ENCODE measurements at regions not wholly inside any gene's neighbourhood (a gene's known extent, or its start where the extent isn't known, plus 50 kb on each side); places are given as distances from the start of the nearest gene placed in this dataset.

DNA sequence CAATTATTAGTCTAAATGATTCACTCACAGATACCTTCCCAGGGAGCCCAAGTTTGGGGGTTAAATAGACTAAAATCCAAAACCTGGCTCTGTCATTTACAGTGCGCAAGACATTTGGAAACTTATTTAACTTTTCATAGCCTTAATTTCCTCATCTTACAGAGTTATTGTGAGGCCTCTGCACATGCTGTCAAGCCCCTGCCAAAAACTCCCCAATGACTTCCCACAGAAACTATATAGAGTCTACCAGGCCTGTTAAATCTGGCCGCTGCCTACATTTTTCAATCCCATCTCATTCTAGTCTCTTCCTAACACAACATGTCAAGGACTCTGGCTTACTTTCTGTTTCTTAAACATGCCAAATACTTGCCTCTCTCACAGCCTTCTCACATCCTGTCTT lies 412.5 kb downstream of the ELAVL2 start:
- H3K27ac ChIP-seq, result no peak overlapping the region
- no peaks in the 10 kb centered on the region for H3K4me1 ChIP-seq
- intact Hi-C loops (cut with DNase I), result loop anchor here in 1 of 10 donors (10.0 kb wide), 1 partner anchor 61 kb away; no protein-coding TSS in a partner anchor
- H3K9me3 ChIP-seq, result no peaks in the 10 kb centered on the region
- no peaks in the 10 kb centered on the region for H3K36me3 ChIP-seq
- H3K4me3 ChIP-seq, result no peak overlapping the region
- DNase-seq (no peak), ATAC-seq (no peak)
- TF ChIP-seq, protein P1, sequence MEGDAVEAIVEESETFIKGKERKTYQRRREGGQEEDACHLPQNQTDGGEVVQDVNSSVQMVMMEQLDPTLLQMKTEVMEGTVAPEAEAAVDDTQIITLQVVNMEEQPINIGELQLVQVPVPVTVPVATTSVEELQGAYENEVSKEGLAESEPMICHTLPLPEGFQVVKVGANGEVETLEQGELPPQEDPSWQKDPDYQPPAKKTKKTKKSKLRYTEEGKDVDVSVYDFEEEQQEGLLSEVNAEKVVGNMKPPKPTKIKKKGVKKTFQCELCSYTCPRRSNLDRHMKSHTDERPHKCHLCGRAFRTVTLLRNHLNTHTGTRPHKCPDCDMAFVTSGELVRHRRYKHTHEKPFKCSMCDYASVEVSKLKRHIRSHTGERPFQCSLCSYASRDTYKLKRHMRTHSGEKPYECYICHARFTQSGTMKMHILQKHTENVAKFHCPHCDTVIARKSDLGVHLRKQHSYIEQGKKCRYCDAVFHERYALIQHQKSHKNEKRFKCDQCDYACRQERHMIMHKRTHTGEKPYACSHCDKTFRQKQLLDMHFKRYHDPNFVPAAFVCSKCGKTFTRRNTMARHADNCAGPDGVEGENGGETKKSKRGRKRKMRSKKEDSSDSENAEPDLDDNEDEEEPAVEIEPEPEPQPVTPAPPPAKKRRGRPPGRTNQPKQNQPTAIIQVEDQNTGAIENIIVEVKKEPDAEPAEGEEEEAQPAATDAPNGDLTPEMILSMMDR (IDR thresholded peaks at IDR 0.05), result no peak
- no peaks in the 10 kb centered on the region for H3K27me3 ChIP-seq
- WGBS, 2 donors, result 95% methylated on average over 2 of the region's 2 CpGs

DNA sequence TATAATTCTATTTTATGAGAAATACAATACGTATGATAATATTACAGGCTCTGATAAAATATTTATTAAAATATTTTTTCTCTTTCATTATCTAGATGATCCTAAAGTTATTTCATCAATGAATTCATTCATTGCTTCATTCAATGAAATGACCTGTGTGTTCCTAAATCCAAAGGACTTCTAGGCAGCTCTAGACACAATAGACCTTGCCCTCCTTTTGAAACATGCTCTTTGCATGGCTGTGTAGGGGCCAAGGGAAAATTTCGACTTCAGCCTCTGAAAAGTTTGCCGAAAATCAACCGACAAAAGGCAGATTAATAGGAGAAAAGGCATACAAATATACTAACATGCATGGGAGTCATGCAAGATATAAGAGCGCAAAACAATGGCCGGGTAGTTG lies 402.0 kb downstream of the ELAVL2 start:
- Histone ChIP-seq H3K27me3 (peaks cover 0 to 4% (median 0%) of the 10 kb centered on the region in 7 donors), H3K9me3 (no peaks in the 10 kb centered on the region), H3K36me3 (no peaks in the 10 kb centered on the region), H3K27ac (no peak overlapping the region), H3K4me3 (no peak overlapping the region), H3K4me1 (no peaks in the 10 kb centered on the region)
- TF ChIP-seq, protein P1 (IDR thresholded peaks at IDR 0.05), result no peak
- intact Hi-C loops (cut with DNase I), result no loop called here
- WGBS, 2 donors, result 86 to 90% methylated on average over 6 of the region's 6 CpGs
- no peak for ATAC-seq
- DNase-seq, result no peak

DNA sequence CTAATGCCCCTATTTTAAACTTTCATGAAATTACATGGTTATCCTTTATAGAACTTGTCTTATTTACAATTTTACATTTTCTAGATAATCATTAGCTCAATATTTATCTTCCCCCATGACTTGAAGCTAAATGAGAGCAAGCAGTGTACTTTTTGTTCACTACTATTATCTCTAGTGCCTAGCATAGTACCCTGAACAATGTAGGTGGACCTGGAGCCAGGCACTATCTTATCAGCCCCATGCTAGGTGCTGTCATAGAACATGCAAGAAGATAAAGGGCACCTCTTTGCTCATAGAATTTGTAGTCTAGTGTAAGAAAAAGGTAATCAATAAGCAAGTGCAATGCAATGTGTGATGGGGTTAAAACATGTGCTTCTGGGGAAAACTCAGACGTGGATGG lies 399.9 kb downstream of the ELAVL2 start:
- intact Hi-C loops (cut with DNase I), result no loop called here

DNA sequence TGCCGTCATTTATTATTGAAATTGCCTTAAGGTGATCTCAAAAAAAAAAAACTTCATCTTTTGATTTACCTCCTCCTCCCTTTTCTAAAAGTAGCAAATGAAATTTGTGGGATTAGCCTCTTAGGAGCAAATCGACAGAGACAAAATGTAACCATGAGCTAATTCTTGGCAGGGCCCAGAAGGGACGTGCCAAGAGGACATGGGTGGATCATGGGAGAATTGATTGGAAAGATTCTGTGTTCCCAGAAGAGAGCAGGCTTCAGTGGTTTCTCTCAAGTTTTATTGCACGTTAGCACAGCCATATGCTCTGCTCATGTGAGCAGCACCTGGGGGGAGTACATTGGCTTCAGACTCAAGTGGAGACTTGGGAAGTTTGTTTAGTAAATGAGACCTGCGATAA lies 394.6 kb downstream of the ELAVL2 start:
- intact Hi-C loops (cut with DNase I), result no loop called here
- ATAC-seq, result no peak
- H3K27me3 ChIP-seq, result no peaks in the 10 kb centered on the region

More for the DNA sequence above, 399.9 kb downstream of the ELAVL2 start:
- H3K27ac ChIP-seq, result no peak overlapping the region
- no peaks in the 10 kb centered on the region for H3K9me3 ChIP-seq
- DNase-seq (no peak), ATAC-seq (no peak)
- no peaks in the 10 kb centered on the region for H3K36me3 ChIP-seq
- peaks cover 0 to 4% (median 0%) of the 10 kb centered on the region in 7 donors for H3K27me3 ChIP-seq
- H3K4me3 ChIP-seq, result no peak overlapping the region
- no peaks in the 10 kb centered on the region for H3K4me1 ChIP-seq
- TF ChIP-seq, protein P1 (IDR thresholded peaks at IDR 0.05), result no peak
- 89 to 90% methylated on average over 1 of the region's 1 CpG for WGBS, 2 donors

More for the DNA sequence above, 394.6 kb downstream of the ELAVL2 start:
- Histone ChIP-seq H3K4me3 (no peak overlapping the region), H3K9me3 (peaks cover 0 to 9% (median 0%) of the 10 kb centered on the region in 11 donors), H3K4me1 (no peaks in the 10 kb centered on the region), H3K27ac (no peak overlapping the region), H3K36me3 (no peaks in the 10 kb centered on the region)
- 74 to 85% methylated on average over 5 of the region's 5 CpGs for WGBS, 2 donors
- no peak for DNase-seq
- TF ChIP-seq, protein P1 (IDR thresholded peaks at IDR 0.05), result no peak

All from heart right ventricle (tissue), 16 donors.